GM12878 (cell line): ENCODE measurements at regions not wholly inside any gene's neighbourhood (a gene's known extent, or its start where the extent isn't known, plus 50 kb on each side); places are given as distances from the start of the nearest gene placed in this dataset.

Experiments
- ATAC-seq: fragments of 200-7000 bp; cut with Tn5 transposase; 3 replicates; pipeline ENCODE4 v1.9.1; 2020; ENCODE audit warnings: mild to moderate bottlenecking, moderate library complexity
- BruUV-seq: library from RNA; stranded (reverse); fragments of 400-500 nt; replicated peaks from 2 replicates; lab custom pipeline; 2021; lab: Mats Ljungman, UMichigan
- CTCF ChIA-PET: fragments of 300-600 bp; sonication (Branson Sonifier 250); formaldehyde crosslinking; extraction: SDS; loops from one replicate; lab custom pipeline; 2021; ENCODE audit warnings: inconsistent platforms; lab: Yijun Ruan, JAX
- POLR2A ChIA-PET: fragments of 350-600 bp; formaldehyde crosslinking; extraction: SDS; loops from one replicate; lab custom pipeline; 2021; ENCODE audit warnings: inconsistent platforms; lab: Charles Lee
- RAD21 ChIA-PET: fragments of 300-600 bp; sonication (Branson Sonifier 250); formaldehyde crosslinking; loops from one replicate; lab custom pipeline; 2023; ENCODE audit warnings: antibody characterized with exemption; ENCODE audit not compliant: unreplicated experiment; lab: Charles Lee
- SMC1A ChIA-PET: fragments of 300-600 bp; sonication (Branson Sonifier 250); formaldehyde crosslinking; loops from one replicate; lab custom pipeline; 2023; ENCODE audit not compliant: unreplicated experiment, uncharacterized antibody; lab: Charles Lee
- DNase-seq: peaks from one replicate; pipeline ENCODE4 v3.0.0-alpha.2; 2011; ENCODE audit warnings: low read depth, low spot score
- FAIRE-seq: peaks from 3 replicates; lab custom pipeline; 2011; peaks lifted over from hg19 to GRCh38; lab: Jason Lieb, UNC
- H2AFZ ChIP-seq: 2 replicates; pipeline ENCODE4 v1.6.0; 2011; ENCODE audit warnings: low read depth, low read length, control low read depth; ENCODE audit not compliant: control insufficient read depth
- H3K27ac ChIP-seq: 2 replicates; pipeline ENCODE4 v1.5.1; 2011; ENCODE audit warnings: control low read depth; ENCODE audit not compliant: control insufficient read depth, insufficient read depth
- H3K27me3 ChIP-seq, 2 experiments: replicated peaks in 1 of 2; 2 replicates each; pipeline versions ENCODE4 v1.6.0 to v1.6.1; 2011; ENCODE audit warnings: low read length in 1 of 2; ENCODE audit not compliant: control insufficient read depth in 2 of 2, insufficient read depth in 2 of 2
- H3K36me3 ChIP-seq, 2 experiments: 2 replicates each; pipeline ENCODE4 v1.5.1; 2011; ENCODE audit warnings: low read length in 1 of 2; ENCODE audit not compliant: control insufficient read depth in 2 of 2, insufficient read depth in 2 of 2
- H3K4me1 ChIP-seq: 2 replicates; pipeline ENCODE4 v1.6.1; 2011; ENCODE audit warnings: mild to moderate bottlenecking, low read length, moderate library complexity, mixed read lengths; ENCODE audit not compliant: control insufficient read depth, insufficient read depth
- H3K4me2 ChIP-seq: 2 replicates; pipeline ENCODE4 v1.6.0; 2011; ENCODE audit warnings: control low read depth; ENCODE audit not compliant: control insufficient read depth, insufficient read depth
- H3K4me3 ChIP-seq: fragments of 200-600 bp; sonication (generic); 2 replicates; pipeline ENCODE4 v1.5.1; 2016
- H3K79me2 ChIP-seq: 2 replicates; pipeline ENCODE4 v1.6.0; 2011; ENCODE audit warnings: low read length; ENCODE audit not compliant: control insufficient read depth, insufficient read depth
- H3K9ac ChIP-seq: 2 replicates; pipeline ENCODE4 v1.8.0; 2011; ENCODE audit warnings: low read length, control low read depth, mixed read lengths; ENCODE audit not compliant: control insufficient read depth, insufficient read depth
- H3K9me3 ChIP-seq: replicated peaks from 3 replicates; pipeline ENCODE4 v1.5.1; 2011; ENCODE audit warnings: mild to moderate bottlenecking, low read length; ENCODE audit not compliant: control insufficient read depth, insufficient read depth
- H4K20me1 ChIP-seq: 2 replicates; pipeline ENCODE4 v1.6.0; 2011; ENCODE audit not compliant: control insufficient read depth, insufficient read depth
- ASH2L ChIP-seq: fragments of 300-600, 200-600 bp; sonication (generic); IDR thresholded peaks from 2 replicates; pipeline ENCODE4 v1.6.1; 2017; ENCODE audit warnings: low read depth, mild to moderate bottlenecking, borderline replicate concordance
- CHD1 ChIP-seq: IDR thresholded peaks from 2 replicates; pipeline ENCODE4 v1.6.1; 2012; ENCODE audit warnings: low read depth, low read length, improper control_type of control experiment
- CREB1 ChIP-seq: IDR thresholded peaks from 2 replicates; pipeline ENCODE4 v1.6.1; 2012; ENCODE audit warnings: low read depth, mild to moderate bottlenecking, inconsistent platforms
- CREM ChIP-seq: IDR thresholded peaks from 2 replicates; pipeline ENCODE4 v1.6.1; 2014; ENCODE audit warnings: antibody characterized with exemption, low read depth
- EED ChIP-seq: sonication (generic); IDR thresholded peaks from 2 replicates; pipeline ENCODE4 v1.6.1; 2016; ENCODE audit warnings: antibody characterized with exemption, low read depth
- JUNB ChIP-seq: IDR thresholded peaks from 2 replicates; pipeline ENCODE4 v1.6.1; 2016; ENCODE audit warnings: antibody characterized with exemption, mild to moderate bottlenecking
- MYB ChIP-seq: fragments of 150-350 bp; IDR thresholded peaks from 2 replicates; pipeline ENCODE4 v1.6.1; 2014; ENCODE audit warnings: mild to moderate bottlenecking, low read depth, low read length, borderline replicate concordance
- NFYA ChIP-seq: IDR thresholded peaks from 2 replicates; pipeline ENCODE4 v1.6.1; 2011; ENCODE audit warnings: low read depth, mild to moderate bottlenecking, low read length, improper control_type of control experiment, borderline replicate concordance
- PML ChIP-seq: IDR thresholded peaks from 2 replicates; pipeline ENCODE4 v1.6.1; 2012; ENCODE audit warnings: low read length, inconsistent platforms
- POLR2A ChIP-seq: IDR thresholded peaks from 2 replicates; pipeline ENCODE4 v1.6.1; 2011; ENCODE audit warnings: low read depth, mild to moderate bottlenecking, low read length
- POU2F2 ChIP-seq: IDR thresholded peaks from 3 replicates; pipeline ENCODE4 v1.6.1; 2011; ENCODE audit warnings: low read depth, mild to moderate bottlenecking, low read length, borderline replicate concordance
- TCF7 ChIP-seq: IDR thresholded peaks from 2 replicates; pipeline ENCODE4 v1.6.1; 2014; ENCODE audit warnings: antibody characterized with exemption, borderline replicate concordance
- ZBTB33 ChIP-seq: fragments of 450-650 bp; IDR thresholded peaks from 2 replicates; pipeline ENCODE4 v1.6.1; 2017; ENCODE audit warnings: mild to moderate bottlenecking
- ZBTB4 ChIP-seq: fragments of 450-650 bp; formaldehyde crosslinking; IDR thresholded peaks from 2 replicates; pipeline ENCODE4 v1.4.0; 2022; ENCODE audit warnings: mild to moderate bottlenecking, moderate library complexity
- WGBS: methylation state at CpG from one replicate; pipeline ENCODE4 v1.1.6; 2016; ENCODE audit warnings: low lambda C conversion rate; ENCODE audit not compliant: insufficient replicate concordance, insufficient coverage; ENCODE audit errors: missing lambda C conversion rate; 5-methylcytosine and 5-hydroxymethylcytosine counted together
- in situ Hi-C: fragments of 300-500 bp; cut with MboI; formaldehyde crosslinking; loops from 9 replicates; pipeline ENCODE4 v1.14.3; 2018; ENCODE audit warnings: mixed read lengths
- intact Hi-C: fragments of 100-400 bp; cut with micrococcal nuclease; formaldehyde crosslinking; loops from one replicate; pipeline ENCODE4 v1.14.2; 2022; ENCODE audit not compliant: unreplicated experiment
- TF ChIP-seq, protein P1 (sequence below): fragments of 450-650 bp; formaldehyde crosslinking; IDR thresholded peaks from 2 replicates; pipeline ENCODE4 v1.4.0; 2020; ENCODE audit warnings: mild to moderate bottlenecking, moderate library complexity
- TF ChIP-seq, protein P2 (sequence below): fragments of 450-650 bp; IDR thresholded peaks from 2 replicates; pipeline ENCODE4 v1.6.1; 2017; ENCODE audit warnings: borderline replicate concordance

DNA sequence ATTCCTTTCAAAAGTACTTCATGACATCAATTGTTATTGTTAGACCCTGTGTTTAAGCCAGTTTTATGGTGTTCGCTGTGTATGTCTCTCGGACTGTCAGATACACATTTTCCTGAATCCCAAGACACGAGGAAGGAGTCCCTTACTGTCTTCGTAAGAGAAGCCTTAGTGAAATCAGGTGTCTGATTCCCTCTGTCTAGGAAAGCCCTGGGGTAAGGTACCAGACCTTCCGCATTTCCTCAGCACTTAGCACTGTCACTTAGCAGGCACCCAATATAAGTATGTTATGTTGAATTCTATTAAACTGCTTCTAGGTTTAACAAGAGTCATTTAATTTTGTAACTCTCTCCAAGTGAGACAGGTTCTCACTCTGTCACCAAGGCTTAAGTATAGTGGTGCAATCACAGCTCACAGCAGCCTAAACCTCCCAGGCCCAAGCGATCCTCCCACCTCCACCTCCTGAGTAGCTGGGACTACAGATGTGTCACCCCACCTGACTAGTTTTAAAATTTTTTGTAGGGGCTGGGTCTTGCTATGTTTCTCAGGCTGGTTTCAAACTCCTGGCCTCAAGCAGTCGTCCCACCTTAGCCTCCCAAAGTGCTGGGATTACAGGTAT lies 111.0 kb downstream of the BBS10 start:
- FAIRE-seq: no peak
- Histone ChIP-seq H4K20me1 (no peaks in the 10 kb centered on the region), H3K36me3 (no peaks in the 10 kb centered on the region), H3K4me1 (no peaks in the 10 kb centered on the region), H3K27me3 (no peaks in the 10 kb centered on the region), H3K27ac (no peak overlapping the region), H3K4me3 (no peak overlapping the region), H3K9ac (no peak overlapping the region), H2AFZ (no peak overlapping the region), H3K9me3 (no peaks in the 10 kb centered on the region), H3K79me2 (no peaks in the 10 kb centered on the region), H3K4me2 (no peak overlapping the region)
- DNase-seq: no peak
- ChIA-PET RAD21 (no interaction called here), POLR2A (no interaction called here), SMC1A (interaction anchor here (0.6 kb wide), 1 partner anchor 524 kb away, joined by 3 read pairs; no protein-coding TSS in a partner anchor), CTCF (no interaction called here)
- intact Hi-C loops: no loop called here
- in situ Hi-C loops: no loop called here
- no TSS peak for BruUV-seq
- WGBS: 71% methylated on average over 7 of the region's 7 CpGs
- ATAC-seq: no peak
- TF ChIP-seq NFYA: no peak
- no peak for TF ChIP-seq EED
- no peak for TF ChIP-seq ZBTB33
- no peak for TF ChIP-seq CREM
- TF ChIP-seq CREB1: no peak
- TF ChIP-seq ZBTB4 (CRISPR knock-in tag): no peak
- no peak for TF ChIP-seq MYB
- TF ChIP-seq TCF7: no peak
- TF ChIP-seq CHD1: no peak
- TF ChIP-seq, protein P1, sequence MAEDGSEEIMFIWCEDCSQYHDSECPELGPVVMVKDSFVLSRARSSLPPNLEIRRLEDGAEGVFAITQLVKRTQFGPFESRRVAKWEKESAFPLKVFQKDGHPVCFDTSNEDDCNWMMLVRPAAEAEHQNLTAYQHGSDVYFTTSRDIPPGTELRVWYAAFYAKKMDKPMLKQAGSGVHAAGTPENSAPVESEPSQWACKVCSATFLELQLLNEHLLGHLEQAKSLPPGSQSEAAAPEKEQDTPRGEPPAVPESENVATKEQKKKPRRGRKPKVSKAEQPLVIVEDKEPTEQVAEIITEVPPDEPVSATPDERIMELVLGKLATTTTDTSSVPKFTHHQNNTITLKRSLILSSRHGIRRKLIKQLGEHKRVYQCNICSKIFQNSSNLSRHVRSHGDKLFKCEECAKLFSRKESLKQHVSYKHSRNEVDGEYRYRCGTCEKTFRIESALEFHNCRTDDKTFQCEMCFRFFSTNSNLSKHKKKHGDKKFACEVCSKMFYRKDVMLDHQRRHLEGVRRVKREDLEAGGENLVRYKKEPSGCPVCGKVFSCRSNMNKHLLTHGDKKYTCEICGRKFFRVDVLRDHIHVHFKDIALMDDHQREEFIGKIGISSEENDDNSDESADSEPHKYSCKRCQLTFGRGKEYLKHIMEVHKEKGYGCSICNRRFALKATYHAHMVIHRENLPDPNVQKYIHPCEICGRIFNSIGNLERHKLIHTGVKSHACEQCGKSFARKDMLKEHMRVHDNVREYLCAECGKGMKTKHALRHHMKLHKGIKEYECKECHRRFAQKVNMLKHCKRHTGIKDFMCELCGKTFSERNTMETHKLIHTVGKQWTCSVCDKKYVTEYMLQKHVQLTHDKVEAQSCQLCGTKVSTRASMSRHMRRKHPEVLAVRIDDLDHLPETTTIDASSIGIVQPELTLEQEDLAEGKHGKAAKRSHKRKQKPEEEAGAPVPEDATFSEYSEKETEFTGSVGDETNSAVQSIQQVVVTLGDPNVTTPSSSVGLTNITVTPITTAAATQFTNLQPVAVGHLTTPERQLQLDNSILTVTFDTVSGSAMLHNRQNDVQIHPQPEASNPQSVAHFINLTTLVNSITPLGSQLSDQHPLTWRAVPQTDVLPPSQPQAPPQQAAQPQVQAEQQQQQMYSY (CRISPR knock-in tag): no peak
- TF ChIP-seq, protein P2, sequence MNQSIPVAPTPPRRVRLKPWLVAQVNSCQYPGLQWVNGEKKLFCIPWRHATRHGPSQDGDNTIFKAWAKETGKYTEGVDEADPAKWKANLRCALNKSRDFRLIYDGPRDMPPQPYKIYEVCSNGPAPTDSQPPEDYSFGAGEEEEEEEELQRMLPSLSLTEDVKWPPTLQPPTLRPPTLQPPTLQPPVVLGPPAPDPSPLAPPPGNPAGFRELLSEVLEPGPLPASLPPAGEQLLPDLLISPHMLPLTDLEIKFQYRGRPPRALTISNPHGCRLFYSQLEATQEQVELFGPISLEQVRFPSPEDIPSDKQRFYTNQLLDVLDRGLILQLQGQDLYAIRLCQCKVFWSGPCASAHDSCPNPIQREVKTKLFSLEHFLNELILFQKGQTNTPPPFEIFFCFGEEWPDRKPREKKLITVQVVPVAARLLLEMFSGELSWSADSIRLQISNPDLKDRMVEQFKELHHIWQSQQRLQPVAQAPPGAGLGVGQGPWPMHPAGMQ: no peak
- no peak for TF ChIP-seq ASH2L
- no peak for TF ChIP-seq POLR2A
- no peak for TF ChIP-seq JUNB
- TF ChIP-seq PML: no peak
- TF ChIP-seq POU2F2: no peak
